Endothelial cell (in vitro differentiated cells): ENCODE measurements at regions not wholly inside any gene's neighbourhood (a gene's known extent, or its start where the extent isn't known, plus 50 kb on each side); places are given as distances from the start of the nearest gene placed in this dataset.

Source experiments
- DNase-seq: peaks from one replicate; pipeline ENCODE4 v3.0.0; 2021; ENCODE audit warnings: low spot score
- H3K27ac Mint-ChIP-seq: one replicate; pipeline ENCODE4 v1.8.0; 2021; ENCODE audit warnings: mixed read lengths, inconsistent platforms; ENCODE audit not compliant: unreplicated experiment
- H3K27me3 Mint-ChIP-seq: one replicate; pipeline ENCODE4 v1.8.0; 2021; ENCODE audit warnings: mild to moderate bottlenecking, moderate library complexity, mixed read lengths, inconsistent platforms; ENCODE audit not compliant: unreplicated experiment
- H3K36me3 Mint-ChIP-seq: one replicate; pipeline ENCODE4 v1.8.0; 2021; ENCODE audit warnings: mild to moderate bottlenecking, low read depth, mixed read lengths, inconsistent platforms; ENCODE audit not compliant: unreplicated experiment
- H3K4me1 Mint-ChIP-seq: one replicate; pipeline ENCODE4 v1.8.0; 2021; ENCODE audit warnings: mild to moderate bottlenecking, mixed read lengths, inconsistent platforms; ENCODE audit not compliant: unreplicated experiment
- H3K4me3 Mint-ChIP-seq: one replicate; pipeline ENCODE4 v1.8.0; 2021; ENCODE audit warnings: mild to moderate bottlenecking, mixed read lengths, inconsistent platforms; ENCODE audit not compliant: unreplicated experiment
- H3K9me3 Mint-ChIP-seq: one replicate; pipeline ENCODE4 v1.8.0; 2021; ENCODE audit warnings: mixed read lengths, inconsistent platforms; ENCODE audit not compliant: unreplicated experiment
- TF ChIP-seq, protein P1 (sequence below): fragments of 200-600 bp; sonication (generic); IDR thresholded peaks from one replicate; pipeline ENCODE4 v1.5.0; 2021; ENCODE audit warnings: antibody characterized with exemption; ENCODE audit not compliant: unreplicated experiment

GRCh38 chr3:89698208-89698830, 590.9 kb downstream of the EPHA3 start:
- TF ChIP-seq, protein P1, sequence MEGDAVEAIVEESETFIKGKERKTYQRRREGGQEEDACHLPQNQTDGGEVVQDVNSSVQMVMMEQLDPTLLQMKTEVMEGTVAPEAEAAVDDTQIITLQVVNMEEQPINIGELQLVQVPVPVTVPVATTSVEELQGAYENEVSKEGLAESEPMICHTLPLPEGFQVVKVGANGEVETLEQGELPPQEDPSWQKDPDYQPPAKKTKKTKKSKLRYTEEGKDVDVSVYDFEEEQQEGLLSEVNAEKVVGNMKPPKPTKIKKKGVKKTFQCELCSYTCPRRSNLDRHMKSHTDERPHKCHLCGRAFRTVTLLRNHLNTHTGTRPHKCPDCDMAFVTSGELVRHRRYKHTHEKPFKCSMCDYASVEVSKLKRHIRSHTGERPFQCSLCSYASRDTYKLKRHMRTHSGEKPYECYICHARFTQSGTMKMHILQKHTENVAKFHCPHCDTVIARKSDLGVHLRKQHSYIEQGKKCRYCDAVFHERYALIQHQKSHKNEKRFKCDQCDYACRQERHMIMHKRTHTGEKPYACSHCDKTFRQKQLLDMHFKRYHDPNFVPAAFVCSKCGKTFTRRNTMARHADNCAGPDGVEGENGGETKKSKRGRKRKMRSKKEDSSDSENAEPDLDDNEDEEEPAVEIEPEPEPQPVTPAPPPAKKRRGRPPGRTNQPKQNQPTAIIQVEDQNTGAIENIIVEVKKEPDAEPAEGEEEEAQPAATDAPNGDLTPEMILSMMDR = no peak
- Mint-ChIP-seq H3K27ac (no peak overlapping the region), H3K9me3 (no peaks in the 10 kb centered on the region), H3K4me3 (no peak overlapping the region), H3K27me3 (peaks cover 6% of the 10 kb centered on the region), H3K4me1 (no peaks in the 10 kb centered on the region), H3K36me3 (peaks cover 3% of the 10 kb centered on the region)
- DNase-seq = no peak

GRCh38 chr3:89699229-89699628, 591.8 kb downstream of the EPHA3 start:
- no peaks in the 10 kb centered on the region for H3K9me3 Mint-ChIP-seq
- no peak overlapping the region for H3K4me3 Mint-ChIP-seq
- peaks cover 6% of the 10 kb centered on the region for H3K27me3 Mint-ChIP-seq
- TF ChIP-seq, protein P1 = no peak
- no peak for DNase-seq
- H3K4me1 Mint-ChIP-seq = no peaks in the 10 kb centered on the region
- peaks cover 3% of the 10 kb centered on the region for H3K36me3 Mint-ChIP-seq
- H3K27ac Mint-ChIP-seq = no peak overlapping the region

GRCh38 chr3:89699771-89700170, 592.4 kb downstream of the EPHA3 start:
- no peaks in the 10 kb centered on the region for H3K4me1 Mint-ChIP-seq
- no peak overlapping the region for H3K4me3 Mint-ChIP-seq
- TF ChIP-seq, protein P1 = no peak
- H3K9me3 Mint-ChIP-seq = no peaks in the 10 kb centered on the region
- DNase-seq = no peak
- peaks cover 6% of the 10 kb centered on the region for H3K27me3 Mint-ChIP-seq
- peaks cover 3% of the 10 kb centered on the region for H3K36me3 Mint-ChIP-seq
- H3K27ac Mint-ChIP-seq = no peak overlapping the region

- H3K36me3 Mint-ChIP-seq = peaks cover 3% of the 10 kb centered on the region
- no peaks in the 10 kb centered on the region for H3K4me1 Mint-ChIP-seq
- no peak overlapping the region for H3K4me3 Mint-ChIP-seq
- no peaks in the 10 kb centered on the region for H3K9me3 Mint-ChIP-seq
- no peak overlapping the region for H3K27ac Mint-ChIP-seq
- DNase-seq = no peak
- TF ChIP-seq, protein P1 = no peak
- H3K27me3 Mint-ChIP-seq = peaks cover 2% of the 10 kb centered on the region
Measured at GRCh38 chr3:89702404-89702803, 595.0 kb downstream of the EPHA3 start.

DNA sequence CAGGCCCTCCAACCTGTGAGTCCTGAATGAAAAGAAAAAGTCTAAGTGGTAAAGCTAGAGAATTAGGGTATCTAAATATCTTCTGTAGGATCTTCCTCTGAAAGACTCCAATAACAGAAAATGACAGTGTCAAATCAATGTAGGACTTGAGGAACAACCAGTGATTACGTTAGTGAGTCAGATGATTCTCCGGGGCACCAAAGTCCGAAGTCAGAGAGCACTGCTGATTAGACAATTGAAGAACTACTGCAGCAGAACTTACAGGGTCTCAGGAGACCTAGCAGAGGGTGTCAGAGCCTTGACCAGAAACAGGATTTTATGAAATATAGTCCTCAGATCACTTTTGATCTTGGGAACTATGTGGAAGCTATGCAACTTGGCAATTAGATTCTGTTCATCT, 605.8 kb downstream of the EPHA3 start:
- DNase-seq = no peak
- Mint-ChIP-seq H3K27ac (no peak overlapping the region), H3K27me3 (no peaks in the 10 kb centered on the region), H3K4me3 (no peak overlapping the region), H3K36me3 (no peaks in the 10 kb centered on the region), H3K4me1 (no peaks in the 10 kb centered on the region), H3K9me3 (no peaks in the 10 kb centered on the region)
- TF ChIP-seq, protein P1 = no peak
